ENCODE measurements at regions not wholly inside any gene's neighbourhood (a gene's known extent, or its start where the extent isn't known, plus 50 kb on each side); places are given as distances from the start of the nearest gene placed in this dataset.

DNA sequence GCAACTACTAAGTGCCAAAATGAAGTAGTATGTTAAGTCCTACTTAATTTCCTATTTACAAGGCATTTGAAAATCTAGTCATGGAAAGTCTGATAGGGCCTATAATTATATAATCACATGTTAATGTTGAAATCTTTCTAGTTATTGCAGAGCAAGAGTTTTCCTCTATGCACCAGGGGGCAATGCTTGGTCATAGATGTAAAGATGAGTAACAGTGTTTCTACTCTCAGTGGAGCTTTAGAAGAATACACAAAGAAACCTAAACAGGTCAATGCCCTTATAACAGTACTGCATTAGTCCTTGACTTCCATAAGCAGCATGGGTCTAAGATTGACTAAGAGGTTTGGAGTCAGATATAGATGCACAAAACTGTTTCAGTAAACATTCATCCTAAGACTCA, 218.7 kb downstream of the KCTD12 start:
- no peak for TF ChIP-seq POLR2A (IDR thresholded peaks at IDR 0.05)
- TF ChIP-seq CTCF (IDR thresholded peaks at IDR 0.05) = peak; percentile 9 to 43 (median 33)
